ENCODE measurements at regions not wholly inside any gene's neighbourhood (a gene's known extent, or its start where the extent isn't known, plus 50 kb on each side); places are given as distances from the start of the nearest gene placed in this dataset.

GRCh38 chr3:95508124-95508523 lies 1306.3 kb upstream of the EPHA6 start:
- H3K4me3 ChIP-seq (ENCODE audit: low read depth, low read length), result no peak overlapping the region
- no TSS peak for BruUV-seq (replicated peaks)
- Mint-ChIP-seq H3K4me3 (ENCODE audit: unreplicated experiment) (no peak overlapping the region), H3K9me3 (ENCODE audit: unreplicated experiment) (no peaks in the 10 kb centered on the region), H3K36me3 (ENCODE audit: insufficient read depth, unreplicated experiment) (no peaks in the 10 kb centered on the region), H3K4me1 (ENCODE audit: low read depth, unreplicated experiment) (no peaks in the 10 kb centered on the region), H3K27me3 (ENCODE audit: insufficient read depth, unreplicated experiment) (no peaks in the 10 kb centered on the region), H3K27ac (ENCODE audit: unreplicated experiment) (no peak overlapping the region)
- no peak for TF ChIP-seq CTCF (IDR thresholded peaks at IDR 0.05; ENCODE audit: insufficient read depth in 1 of 2, low read depth in 1 of 2, low read length in 1 of 2, severe bottlenecking in 1 of 2, unreplicated experiment in 1 of 2)
- POLR2A ChIA-PET, result no interaction called here
- H3K9me3 ChIP-seq, result no peaks in the 10 kb centered on the region
- intact Hi-C loops (cut with micrococcal nuclease; ENCODE audit: unreplicated experiment), result no loop called here
- no peak for DNase-seq
- H3K36me3 ChIP-seq (ENCODE audit: control insufficient read depth, insufficient read depth, low read length), result no peaks in the 10 kb centered on the region
- H3K27me3 ChIP-seq (replicated peaks; ENCODE audit: control insufficient read depth, insufficient read depth, low read length), result no peaks in the 10 kb centered on the region
- CTCF ChIA-PET, result no interaction called here
- no peaks in the 10 kb centered on the region for H3K4me1 ChIP-seq

- H3K36me3 ChIP-seq (ENCODE audit: control insufficient read depth, insufficient read depth, low read length), result no peaks in the 10 kb centered on the region
- intact Hi-C loops (cut with micrococcal nuclease; ENCODE audit: unreplicated experiment), result no loop called here
- Mint-ChIP-seq H3K4me1 (ENCODE audit: low read depth, unreplicated experiment) (no peaks in the 10 kb centered on the region), H3K36me3 (ENCODE audit: insufficient read depth, unreplicated experiment) (no peaks in the 10 kb centered on the region), H3K9me3 (ENCODE audit: unreplicated experiment) (no peaks in the 10 kb centered on the region), H3K27ac (ENCODE audit: unreplicated experiment) (no peak overlapping the region), H3K27me3 (ENCODE audit: insufficient read depth, unreplicated experiment) (no peaks in the 10 kb centered on the region), H3K4me3 (ENCODE audit: unreplicated experiment) (no peak overlapping the region)
- H3K4me3 ChIP-seq (ENCODE audit: low read depth, low read length), result no peak overlapping the region
- no peaks in the 10 kb centered on the region for H3K27me3 ChIP-seq (replicated peaks; ENCODE audit: control insufficient read depth, insufficient read depth, low read length)
- ChIA-PET POLR2A (no interaction called here), CTCF (no interaction called here)
- DNase-seq, result no peak
- H3K4me1 ChIP-seq, result no peaks in the 10 kb centered on the region
- no peaks in the 10 kb centered on the region for H3K9me3 ChIP-seq
- no TSS peak for BruUV-seq (replicated peaks)
- TF ChIP-seq CTCF (IDR thresholded peaks at IDR 0.05; ENCODE audit: insufficient read depth in 1 of 2, low read depth in 1 of 2, low read length in 1 of 2, severe bottlenecking in 1 of 2, unreplicated experiment in 1 of 2), result peak in 1 of 2 experiments; percentile 10
These were observed 1302.6 kb upstream of the EPHA6 start for GRCh38 chr3:95511828-95512227.

GRCh38 chr3:95514260-95514659 lies 1300.1 kb upstream of the EPHA6 start:
- no peak for TF ChIP-seq CTCF (IDR thresholded peaks at IDR 0.05; ENCODE audit: insufficient read depth in 1 of 2, low read depth in 1 of 2, low read length in 1 of 2, severe bottlenecking in 1 of 2, unreplicated experiment in 1 of 2)
- Histone ChIP-seq H3K9me3 (no peaks in the 10 kb centered on the region), H3K36me3 (ENCODE audit: control insufficient read depth, insufficient read depth, low read length) (no peaks in the 10 kb centered on the region), H3K4me3 (ENCODE audit: low read depth, low read length) (no peak overlapping the region), H3K4me1 (no peaks in the 10 kb centered on the region), H3K27me3 (replicated peaks; ENCODE audit: control insufficient read depth, insufficient read depth, low read length) (no peaks in the 10 kb centered on the region)
- Mint-ChIP-seq H3K36me3 (ENCODE audit: insufficient read depth, unreplicated experiment) (no peaks in the 10 kb centered on the region), H3K4me1 (ENCODE audit: low read depth, unreplicated experiment) (no peaks in the 10 kb centered on the region), H3K9me3 (ENCODE audit: unreplicated experiment) (no peaks in the 10 kb centered on the region), H3K27ac (ENCODE audit: unreplicated experiment) (no peak overlapping the region), H3K27me3 (ENCODE audit: insufficient read depth, unreplicated experiment) (no peaks in the 10 kb centered on the region), H3K4me3 (ENCODE audit: unreplicated experiment) (no peak overlapping the region)
- ChIA-PET POLR2A (no interaction called here), CTCF (no interaction called here)
- DNase-seq, result no peak
- no TSS peak for BruUV-seq (replicated peaks)
- intact Hi-C loops (cut with micrococcal nuclease; ENCODE audit: unreplicated experiment), result no loop called here

Measured in Caco-2 (cell line).